ENCODE measurements at regions not wholly inside any gene's neighbourhood (a gene's known extent, or its start where the extent isn't known, plus 50 kb on each side); places are given as distances from the start of the nearest gene placed in this dataset.
"Not testable (repeated sequence)": the region's sequence is repeated elsewhere in the genome, so short reads cannot be mapped to it uniquely, and the experiment has no call there.

GRCh38 chr2:16386431-16386830, 279.2 kb downstream of the CYRIA start:
- TF ChIP-seq CTCF (IDR thresholded peaks at IDR 0.05; ENCODE audit: borderline replicate concordance, insufficient read depth, low read depth, low read length) = no peak
- no peak overlapping the region for H3K4me3 ChIP-seq (ENCODE audit: low read depth, low read length)

- H3K4me3 ChIP-seq (ENCODE audit: low read depth, low read length) = no peak overlapping the region
- TF ChIP-seq CTCF (IDR thresholded peaks at IDR 0.05; ENCODE audit: borderline replicate concordance, insufficient read depth, low read depth, low read length) = no peak
Measured at GRCh38 chr2:16386031-16386430, 279.6 kb downstream of the CYRIA start.

GRCh38 chr2:16385341-16385740, 280.3 kb downstream of the CYRIA start:
- no peak overlapping the region for H3K4me3 ChIP-seq (ENCODE audit: low read depth, low read length)
- TF ChIP-seq CTCF (IDR thresholded peaks at IDR 0.05; ENCODE audit: borderline replicate concordance, insufficient read depth, low read depth, low read length) = no peak

- TF ChIP-seq CTCF (IDR thresholded peaks at IDR 0.05; ENCODE audit: borderline replicate concordance, insufficient read depth, low read depth, low read length) = no peak
- no peak overlapping the region for H3K4me3 ChIP-seq (ENCODE audit: low read depth, low read length)
Measured at GRCh38 chr2:16383411-16383810, 282.2 kb downstream of the CYRIA start.

GRCh38 chr2:16382451-16382850, 283.2 kb downstream of the CYRIA start:
- TF ChIP-seq CTCF (IDR thresholded peaks at IDR 0.05; ENCODE audit: borderline replicate concordance, insufficient read depth, low read depth, low read length) = no peak
- H3K4me3 ChIP-seq (ENCODE audit: low read depth, low read length) = no peak overlapping the region

GRCh38 chr2:16381511-16381910, 284.1 kb downstream of the CYRIA start:
- no peak for TF ChIP-seq CTCF (IDR thresholded peaks at IDR 0.05; ENCODE audit: borderline replicate concordance, insufficient read depth, low read depth, low read length)
- H3K4me3 ChIP-seq (ENCODE audit: low read depth, low read length) = no peak overlapping the region

- not testable (repeated sequence) for H3K4me3 ChIP-seq (ENCODE audit: low read depth, low read length)
Measured at GRCh38 chr2:16379901-16380300, 285.7 kb downstream of the CYRIA start.

- not testable (repeated sequence) for H3K4me3 ChIP-seq (ENCODE audit: low read depth, low read length)
Measured at GRCh38 chr2:16379061-16379460, 286.6 kb downstream of the CYRIA start.
